GM21367 (cell line): ENCODE measurements at regions not wholly inside any gene's neighbourhood (a gene's known extent, or its start where the extent isn't known, plus 50 kb on each side); places are given as distances from the start of the nearest gene placed in this dataset.

ENCODE experiments used
- ATAC-seq: cut with Tn5 transposase; IDR thresholded peaks from one replicate; pipeline ENCODE4 v1.9.1; 2021; ENCODE audit not compliant: unreplicated experiment

DNA sequence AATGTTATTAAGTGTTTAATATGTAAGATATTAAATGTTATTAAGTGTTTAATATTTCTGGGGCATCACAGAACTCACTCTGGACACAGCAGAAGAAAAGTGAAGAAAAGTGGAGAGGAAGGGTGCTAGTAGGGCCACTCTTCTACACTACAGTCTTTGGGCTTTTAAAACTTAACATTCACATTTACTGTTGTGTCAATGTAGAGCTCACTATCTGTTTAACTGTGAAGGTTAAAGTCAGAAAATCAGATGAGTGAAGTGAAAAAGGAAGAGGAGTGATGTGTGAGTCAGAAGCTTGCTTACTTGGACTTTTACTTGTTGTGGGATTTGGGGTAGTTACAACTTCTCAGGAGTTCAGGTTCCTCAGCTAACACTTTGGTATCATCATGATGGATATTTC is 145.3 kb upstream of the DNAJC19 start:
- no peak for ATAC-seq

DNA sequence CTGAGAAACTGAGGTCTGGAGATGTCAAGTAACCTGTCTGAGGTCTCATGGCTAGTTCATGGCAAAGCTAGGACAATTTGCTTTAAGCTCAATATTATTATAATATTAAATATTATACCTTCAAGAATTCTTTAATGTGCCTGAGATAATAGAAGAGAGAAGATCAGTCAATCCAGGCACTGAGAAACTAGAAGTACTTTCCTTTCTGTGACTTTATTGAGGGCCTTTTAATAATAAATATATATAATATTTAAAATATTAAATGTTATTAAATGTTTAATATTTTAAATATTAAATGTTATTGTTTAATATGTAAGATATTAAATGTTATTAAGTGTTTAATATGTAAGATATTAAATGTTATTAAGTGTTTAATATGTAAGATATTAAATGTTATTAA is 144.3 kb upstream of the DNAJC19 start:
- no peak for ATAC-seq

DNA sequence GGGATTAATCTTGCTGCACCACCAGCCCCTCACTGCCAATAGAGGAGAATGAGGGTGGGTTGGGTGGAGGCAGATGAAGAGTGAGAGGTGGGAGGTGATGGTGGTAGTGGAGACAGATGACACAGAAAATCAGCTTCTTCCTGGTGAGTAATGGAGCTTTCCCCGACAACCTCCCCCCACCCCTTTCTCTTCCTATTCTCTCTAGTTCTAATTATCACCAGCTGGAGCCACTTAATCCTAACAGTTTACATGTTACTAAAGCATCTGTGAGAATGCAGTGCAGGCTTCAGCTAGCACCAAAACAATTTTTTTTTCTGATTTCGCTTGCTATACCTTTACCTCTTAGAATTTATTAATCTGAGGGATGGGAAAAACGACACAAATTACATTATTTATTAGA is 116.1 kb upstream of the DNAJC19 start:
- ATAC-seq, result no peak

DNA sequence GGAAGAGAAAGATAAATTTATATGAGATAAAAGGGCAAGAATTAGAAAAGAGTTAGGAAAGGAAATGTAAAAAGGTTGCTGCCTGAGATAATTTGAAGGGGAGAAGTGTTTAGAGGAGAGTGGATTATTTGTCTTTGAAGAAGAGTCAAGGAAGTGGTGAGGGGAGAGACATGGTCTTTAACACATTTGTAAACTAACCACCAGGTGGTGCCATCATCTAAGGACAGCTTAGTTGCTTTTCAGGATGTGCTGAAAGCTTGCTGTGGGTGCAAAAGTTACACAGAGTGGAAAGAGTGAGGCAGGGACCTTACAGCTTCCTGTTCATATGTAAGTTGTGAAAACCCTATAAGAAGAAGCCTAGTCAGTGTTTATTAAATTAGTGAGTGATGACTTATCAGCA is 114.1 kb upstream of the DNAJC19 start:
- no peak for ATAC-seq

DNA sequence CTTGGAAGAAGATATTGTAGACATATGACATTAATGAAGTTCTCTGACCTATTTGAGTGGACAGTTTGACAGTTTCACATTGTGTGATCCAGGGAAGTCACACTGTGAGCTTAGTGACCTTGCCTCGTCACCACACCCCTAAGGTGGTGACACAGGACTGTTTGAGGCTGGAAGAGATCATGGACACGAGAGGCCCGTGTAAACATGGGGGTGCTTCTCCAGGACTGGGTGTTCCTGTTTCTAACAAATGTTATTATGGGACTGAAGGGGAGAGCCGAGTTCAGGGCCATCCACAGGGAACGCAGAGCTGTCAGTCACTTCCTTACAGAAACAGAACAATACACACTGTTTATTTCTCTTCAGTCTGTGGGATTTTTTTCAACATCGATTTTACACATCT is 96.5 kb upstream of the DNAJC19 start:
- ATAC-seq, result no peak

DNA sequence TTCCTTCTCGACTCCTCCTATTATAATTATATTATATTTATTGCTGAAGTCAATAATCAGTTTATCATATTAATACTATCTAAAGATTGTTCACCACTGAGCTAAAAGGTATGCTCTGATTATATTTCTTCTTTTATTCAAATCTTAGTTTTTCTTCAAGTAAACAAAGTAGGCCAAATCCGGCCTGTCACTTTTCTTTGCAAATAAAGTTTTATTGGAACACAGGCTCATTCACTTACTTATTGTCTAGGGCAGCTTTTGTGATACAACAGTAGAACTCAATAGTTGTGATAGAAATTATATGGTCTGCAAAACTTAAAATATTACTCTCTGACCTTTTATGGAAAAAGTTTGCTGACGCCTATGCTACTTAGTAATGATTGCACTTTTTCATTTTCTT is 92.4 kb upstream of the DNAJC19 start:
- ATAC-seq, result no peak

DNA sequence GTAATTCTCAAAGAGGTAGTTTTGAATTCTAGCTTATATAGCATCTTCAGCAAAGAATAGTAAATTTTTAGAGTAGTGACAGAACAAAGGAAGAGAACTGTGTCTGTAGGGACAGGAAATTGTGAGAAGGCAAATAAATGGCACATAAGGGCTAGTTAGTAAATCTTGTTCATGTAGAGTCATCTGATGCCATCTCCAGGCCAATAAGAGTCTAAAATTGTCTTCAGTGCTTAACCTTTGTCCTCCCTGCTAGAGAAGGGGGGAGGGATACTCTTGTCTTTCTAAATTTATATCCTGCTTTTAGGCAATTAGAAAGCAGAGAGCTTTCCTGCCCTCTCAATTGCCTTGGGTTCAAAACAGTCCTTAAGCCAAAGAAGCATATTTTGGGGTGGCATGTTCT is 87.0 kb upstream of the DNAJC19 start:
- ATAC-seq, result no peak

DNA sequence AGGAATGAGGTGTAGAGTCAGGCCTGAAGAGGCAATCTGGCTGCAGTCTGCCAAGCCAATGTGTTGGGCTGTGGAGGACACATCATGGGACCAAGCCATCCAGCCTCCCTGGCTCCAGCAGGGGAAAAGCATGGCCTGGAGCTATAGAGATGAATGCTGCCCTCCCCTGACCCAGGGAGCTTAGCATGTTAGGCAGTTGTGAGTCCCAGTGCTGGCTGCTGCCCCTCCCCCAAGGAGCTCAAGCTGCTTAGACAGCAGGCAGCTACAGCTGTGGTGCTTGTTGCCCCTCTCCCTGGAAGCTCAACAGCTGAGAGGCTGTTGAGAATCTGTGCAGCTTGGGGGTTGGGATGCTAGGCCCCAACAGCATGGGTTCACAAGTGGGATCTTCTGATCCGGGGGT is 85.6 kb upstream of the DNAJC19 start:
- ATAC-seq, result no peak

DNA sequence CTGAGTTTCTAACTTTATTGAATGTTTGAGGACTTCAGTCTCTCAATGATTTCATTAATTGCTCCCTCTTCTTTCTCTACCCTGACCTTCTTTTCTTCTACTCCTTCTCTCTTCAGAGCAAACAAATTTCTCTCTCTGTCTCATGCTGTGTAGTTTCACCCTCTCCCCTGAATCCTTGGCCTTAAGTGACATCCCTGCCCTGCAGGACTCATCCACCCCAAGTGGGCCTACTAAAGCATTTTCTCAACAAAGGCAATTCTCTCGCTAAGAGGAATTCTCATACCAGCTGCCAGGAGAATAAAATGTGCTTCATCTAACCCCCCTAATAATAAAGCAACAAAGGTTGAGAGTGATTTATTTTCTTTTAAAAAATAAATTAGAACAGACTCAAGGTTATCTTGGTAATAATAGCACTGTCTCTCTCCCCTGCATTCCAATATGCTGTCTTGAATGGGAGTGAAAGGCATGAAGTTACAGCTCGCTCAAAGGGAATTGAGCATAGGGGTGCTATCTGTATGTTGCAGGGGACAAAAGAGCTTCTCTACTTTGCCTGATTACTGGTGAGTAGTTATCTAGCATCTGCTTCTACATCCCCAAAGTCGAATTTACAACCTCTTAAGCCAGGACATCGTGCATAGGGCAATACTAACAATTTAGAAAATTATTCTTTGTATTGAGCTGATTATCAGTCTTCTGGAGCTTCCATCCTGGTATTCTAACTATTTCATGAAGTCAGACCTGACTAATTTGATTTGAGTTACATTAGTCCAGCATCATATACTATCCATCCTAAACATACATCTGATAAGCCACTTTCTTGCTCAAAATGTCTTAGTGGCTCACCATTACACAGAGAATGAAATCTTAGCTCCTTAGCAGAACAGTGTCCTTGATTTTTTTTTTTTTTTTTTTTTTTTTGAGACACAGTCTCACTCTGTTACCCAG is 76.9 kb upstream of the DNAJC19 start:
- no peak for ATAC-seq

DNA sequence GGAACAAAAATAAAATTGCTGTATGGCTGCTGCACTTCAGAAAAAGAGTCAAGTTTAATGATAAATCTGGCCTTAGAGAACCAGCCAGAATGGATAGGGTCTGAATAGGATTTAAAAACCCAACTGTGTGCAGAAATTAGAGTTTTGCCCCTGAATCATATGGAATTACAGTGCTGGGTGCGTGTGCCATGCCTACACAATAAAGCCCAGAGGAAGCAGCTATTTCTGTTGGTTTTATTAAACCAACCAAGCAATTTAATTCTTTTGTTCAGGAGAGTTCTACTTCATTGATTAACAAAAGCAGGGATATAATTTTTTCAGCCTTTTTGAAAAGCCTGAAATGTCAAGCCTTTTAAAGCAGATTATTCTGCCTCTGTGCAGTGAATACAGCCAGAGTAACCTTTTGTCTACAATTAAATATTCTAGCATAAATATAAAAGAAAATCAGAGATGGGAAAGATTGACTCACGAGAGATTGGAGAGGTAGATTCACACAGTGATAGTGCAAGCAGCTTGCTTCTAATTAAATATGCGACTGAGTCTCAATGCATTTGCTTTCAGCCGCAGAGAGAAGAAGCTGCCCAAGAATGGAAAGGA is 66.7 kb upstream of the DNAJC19 start:
- no peak for ATAC-seq

DNA sequence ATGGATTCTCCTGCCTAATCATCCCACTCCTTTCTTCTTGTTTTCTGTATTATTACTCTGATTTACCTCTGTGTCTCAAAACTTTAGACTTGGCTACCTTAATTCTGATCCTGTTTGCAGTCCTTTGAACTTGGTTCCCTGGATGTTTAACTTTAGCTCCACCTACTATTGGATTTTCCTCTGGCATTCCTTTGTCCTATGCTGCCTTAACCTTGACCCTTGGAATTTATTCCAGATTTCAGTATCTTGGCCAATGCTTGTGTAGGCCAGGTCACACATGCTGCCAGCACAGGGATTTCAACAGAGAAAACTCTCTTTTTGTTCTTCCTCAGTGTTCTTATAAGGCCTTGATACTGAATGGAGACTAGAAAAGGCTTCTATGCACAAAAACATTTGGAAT is 65.0 kb upstream of the DNAJC19 start:
- ATAC-seq, result no peak

DNA sequence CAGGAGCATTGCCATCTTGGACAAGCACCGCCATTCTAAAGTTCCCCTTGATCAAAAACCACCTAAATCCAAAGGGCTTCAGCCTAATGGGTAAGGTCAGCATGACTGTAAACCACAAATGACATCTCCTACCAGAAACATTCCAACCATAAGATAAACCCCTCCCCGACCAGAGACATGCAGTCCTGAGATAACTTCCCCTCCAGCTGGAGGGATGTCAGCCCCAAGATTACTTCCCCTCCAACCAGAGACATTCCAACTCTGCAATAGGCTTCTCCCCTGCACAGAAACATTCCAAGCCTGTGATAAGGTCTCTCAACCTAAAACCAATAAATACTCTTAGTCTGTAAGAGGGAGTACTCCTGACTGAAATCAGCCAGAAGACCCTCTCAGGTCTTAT is 62.7 kb upstream of the DNAJC19 start:
- ATAC-seq, result no peak

DNA sequence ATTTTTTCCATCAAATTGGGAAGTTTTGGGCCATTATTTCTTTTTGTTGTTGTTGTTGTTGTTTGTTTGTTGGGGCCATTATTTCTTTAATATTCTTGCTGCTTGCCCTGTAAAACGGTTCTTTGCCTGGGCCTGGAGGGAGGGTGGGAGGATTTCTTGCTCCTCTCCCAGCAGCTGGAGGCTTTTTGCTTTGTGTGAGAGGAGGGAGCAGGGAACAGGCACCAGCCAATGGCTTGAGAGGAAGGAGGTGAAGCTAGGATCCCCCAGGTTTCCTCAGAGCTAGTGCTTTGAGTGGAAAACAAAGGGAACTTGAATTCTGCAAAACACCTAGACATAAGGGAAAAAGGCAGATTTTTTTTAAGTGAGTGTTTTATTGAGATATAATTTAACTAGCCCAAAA is 61.2 kb upstream of the DNAJC19 start:
- ATAC-seq, result no peak

DNA sequence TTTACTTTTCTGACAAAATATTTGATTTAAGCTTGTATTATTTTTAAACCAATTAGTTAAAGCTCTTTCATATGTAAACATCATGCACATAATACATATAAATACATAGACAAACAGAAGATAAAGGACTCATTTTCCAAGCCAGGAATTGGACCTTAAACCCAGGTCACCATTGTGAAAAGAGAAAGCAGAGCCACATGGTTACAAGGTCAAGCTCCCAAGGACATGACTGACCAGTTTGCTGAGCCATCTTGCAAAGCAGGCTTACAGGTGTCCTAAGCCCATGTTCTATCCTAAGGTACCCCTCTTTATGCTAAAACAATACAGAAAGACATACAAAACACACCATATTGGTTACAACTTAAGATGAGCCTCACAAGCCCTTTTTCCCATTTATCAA is 50.5 kb upstream of the DNAJC19 start:
- ATAC-seq, result no peak
